ENCODE measurements at regions not wholly inside any gene's neighbourhood (a gene's known extent, or its start where the extent isn't known, plus 50 kb on each side); places are given as distances from the start of the nearest gene placed in this dataset.

DNA sequence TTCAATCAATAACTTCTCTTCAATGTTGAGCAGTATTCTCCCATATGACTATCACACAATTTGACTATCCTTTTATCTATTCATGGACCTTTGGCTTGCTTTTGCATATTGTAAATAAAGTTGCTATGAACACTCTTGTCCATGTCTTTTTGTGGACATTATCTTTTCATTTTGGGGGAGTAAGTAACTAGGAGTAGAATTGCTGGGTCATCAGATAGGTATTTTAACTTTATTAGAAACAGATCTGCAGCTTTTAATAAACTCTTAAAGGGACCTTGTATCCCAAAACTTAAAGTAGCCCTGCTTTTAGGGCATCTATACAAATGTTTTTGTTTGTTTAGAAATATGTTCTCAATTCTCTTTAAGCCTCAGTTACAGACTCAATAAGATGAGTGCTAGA lies 614.2 kb upstream of the CITED2 start:
- TF ChIP-seq EZH2 (IDR thresholded peaks at IDR 0.05; ENCODE audit: borderline replicate concordance, low read depth, low read length) = no peak
- TF ChIP-seq JUN (IDR thresholded peaks at IDR 0.05; ENCODE audit: borderline replicate concordance, low read depth, low read length) = no peak
- no peak for TF ChIP-seq JUN (CRISPR knock-in tag; IDR thresholded peaks at IDR 0.05; ENCODE audit: borderline replicate concordance)
- TF ChIP-seq NBN (IDR thresholded peaks at IDR 0.05; ENCODE audit: low read depth) = no peak
- TF ChIP-seq ETV6 (IDR thresholded peaks at IDR 0.05; ENCODE audit: borderline replicate concordance in 1 of 2, low read depth in 2 of 2, low read length in 1 of 2) = no peak
- no peak for TF ChIP-seq ETV6 (CRISPR knock-in tag; IDR thresholded peaks at IDR 0.05; ENCODE audit: borderline replicate concordance)

Data from K562 (cell line).